Endothelial cell (in vitro differentiated cells): ENCODE measurements at regions not wholly inside any gene's neighbourhood (a gene's known extent, or its start where the extent isn't known, plus 50 kb on each side); places are given as distances from the start of the nearest gene placed in this dataset.

Source experiments
- DNase-seq: peaks from one replicate; pipeline ENCODE4 v3.0.0; 2021; ENCODE audit warnings: low spot score
- H3K27ac Mint-ChIP-seq: one replicate; pipeline ENCODE4 v1.8.0; 2021; ENCODE audit warnings: mixed read lengths, inconsistent platforms; ENCODE audit not compliant: unreplicated experiment
- H3K27me3 Mint-ChIP-seq: one replicate; pipeline ENCODE4 v1.8.0; 2021; ENCODE audit warnings: mild to moderate bottlenecking, moderate library complexity, mixed read lengths, inconsistent platforms; ENCODE audit not compliant: unreplicated experiment
- H3K36me3 Mint-ChIP-seq: one replicate; pipeline ENCODE4 v1.8.0; 2021; ENCODE audit warnings: mild to moderate bottlenecking, low read depth, mixed read lengths, inconsistent platforms; ENCODE audit not compliant: unreplicated experiment
- H3K4me1 Mint-ChIP-seq: one replicate; pipeline ENCODE4 v1.8.0; 2021; ENCODE audit warnings: mild to moderate bottlenecking, mixed read lengths, inconsistent platforms; ENCODE audit not compliant: unreplicated experiment
- H3K4me3 Mint-ChIP-seq: one replicate; pipeline ENCODE4 v1.8.0; 2021; ENCODE audit warnings: mild to moderate bottlenecking, mixed read lengths, inconsistent platforms; ENCODE audit not compliant: unreplicated experiment
- H3K9me3 Mint-ChIP-seq: one replicate; pipeline ENCODE4 v1.8.0; 2021; ENCODE audit warnings: mixed read lengths, inconsistent platforms; ENCODE audit not compliant: unreplicated experiment
- TF ChIP-seq, protein P1 (sequence below): fragments of 200-600 bp; sonication (generic); IDR thresholded peaks from one replicate; pipeline ENCODE4 v1.5.0; 2021; ENCODE audit warnings: antibody characterized with exemption; ENCODE audit not compliant: unreplicated experiment

DNA sequence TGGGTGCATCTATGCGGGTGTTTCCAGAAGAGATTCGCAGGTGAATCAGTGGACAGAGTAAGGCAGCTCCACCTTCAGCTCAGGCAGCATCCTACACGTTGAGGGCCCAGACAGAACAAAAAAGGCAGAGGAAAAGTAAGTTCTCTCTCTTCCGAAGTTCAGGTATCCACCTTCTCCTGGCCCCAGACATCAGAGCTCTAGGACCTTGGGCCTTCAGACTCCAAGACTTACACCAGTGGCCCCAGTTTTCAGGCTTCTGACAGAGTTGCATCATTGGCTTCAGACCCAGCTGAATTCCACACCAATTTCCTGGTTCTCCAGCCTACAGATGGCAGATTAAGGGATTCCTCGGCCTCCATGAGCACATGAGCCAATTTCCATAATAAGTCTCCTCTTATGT is 102.2 kb upstream of the GPR26 start:
- no peaks in the 10 kb centered on the region for H3K36me3 Mint-ChIP-seq
- no peak for DNase-seq
- H3K27me3 Mint-ChIP-seq = no peaks in the 10 kb centered on the region
- TF ChIP-seq, protein P1, sequence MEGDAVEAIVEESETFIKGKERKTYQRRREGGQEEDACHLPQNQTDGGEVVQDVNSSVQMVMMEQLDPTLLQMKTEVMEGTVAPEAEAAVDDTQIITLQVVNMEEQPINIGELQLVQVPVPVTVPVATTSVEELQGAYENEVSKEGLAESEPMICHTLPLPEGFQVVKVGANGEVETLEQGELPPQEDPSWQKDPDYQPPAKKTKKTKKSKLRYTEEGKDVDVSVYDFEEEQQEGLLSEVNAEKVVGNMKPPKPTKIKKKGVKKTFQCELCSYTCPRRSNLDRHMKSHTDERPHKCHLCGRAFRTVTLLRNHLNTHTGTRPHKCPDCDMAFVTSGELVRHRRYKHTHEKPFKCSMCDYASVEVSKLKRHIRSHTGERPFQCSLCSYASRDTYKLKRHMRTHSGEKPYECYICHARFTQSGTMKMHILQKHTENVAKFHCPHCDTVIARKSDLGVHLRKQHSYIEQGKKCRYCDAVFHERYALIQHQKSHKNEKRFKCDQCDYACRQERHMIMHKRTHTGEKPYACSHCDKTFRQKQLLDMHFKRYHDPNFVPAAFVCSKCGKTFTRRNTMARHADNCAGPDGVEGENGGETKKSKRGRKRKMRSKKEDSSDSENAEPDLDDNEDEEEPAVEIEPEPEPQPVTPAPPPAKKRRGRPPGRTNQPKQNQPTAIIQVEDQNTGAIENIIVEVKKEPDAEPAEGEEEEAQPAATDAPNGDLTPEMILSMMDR = no peak
- H3K4me3 Mint-ChIP-seq = no peak overlapping the region
- no peak overlapping the region for H3K27ac Mint-ChIP-seq
- no peaks in the 10 kb centered on the region for H3K9me3 Mint-ChIP-seq
- H3K4me1 Mint-ChIP-seq = no peaks in the 10 kb centered on the region

DNA sequence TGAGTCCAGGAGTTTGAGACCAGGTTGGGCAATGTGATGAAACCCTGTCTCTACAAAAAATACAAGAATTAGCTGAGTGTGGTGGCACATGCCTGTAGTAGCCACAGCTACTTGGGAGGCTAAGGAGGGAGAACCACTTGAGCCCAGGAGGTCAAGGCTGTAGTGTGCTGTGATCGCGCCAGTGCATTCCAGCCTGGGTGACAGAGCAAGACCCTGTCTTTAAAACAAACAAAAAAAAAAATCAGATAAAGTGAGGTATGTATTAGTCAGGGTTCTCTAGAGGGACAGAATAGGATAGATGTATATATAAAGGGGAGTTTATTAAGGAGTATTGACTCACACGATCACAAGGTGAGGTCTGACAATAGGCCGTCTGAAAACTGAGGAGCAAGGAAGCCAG is 101.5 kb upstream of the GPR26 start:
- Mint-ChIP-seq H3K36me3 (no peaks in the 10 kb centered on the region), H3K27ac (no peak overlapping the region), H3K9me3 (no peaks in the 10 kb centered on the region), H3K27me3 (no peaks in the 10 kb centered on the region), H3K4me3 (no peak overlapping the region), H3K4me1 (no peaks in the 10 kb centered on the region)
- TF ChIP-seq, protein P1 = no peak
- DNase-seq = no peak

DNA sequence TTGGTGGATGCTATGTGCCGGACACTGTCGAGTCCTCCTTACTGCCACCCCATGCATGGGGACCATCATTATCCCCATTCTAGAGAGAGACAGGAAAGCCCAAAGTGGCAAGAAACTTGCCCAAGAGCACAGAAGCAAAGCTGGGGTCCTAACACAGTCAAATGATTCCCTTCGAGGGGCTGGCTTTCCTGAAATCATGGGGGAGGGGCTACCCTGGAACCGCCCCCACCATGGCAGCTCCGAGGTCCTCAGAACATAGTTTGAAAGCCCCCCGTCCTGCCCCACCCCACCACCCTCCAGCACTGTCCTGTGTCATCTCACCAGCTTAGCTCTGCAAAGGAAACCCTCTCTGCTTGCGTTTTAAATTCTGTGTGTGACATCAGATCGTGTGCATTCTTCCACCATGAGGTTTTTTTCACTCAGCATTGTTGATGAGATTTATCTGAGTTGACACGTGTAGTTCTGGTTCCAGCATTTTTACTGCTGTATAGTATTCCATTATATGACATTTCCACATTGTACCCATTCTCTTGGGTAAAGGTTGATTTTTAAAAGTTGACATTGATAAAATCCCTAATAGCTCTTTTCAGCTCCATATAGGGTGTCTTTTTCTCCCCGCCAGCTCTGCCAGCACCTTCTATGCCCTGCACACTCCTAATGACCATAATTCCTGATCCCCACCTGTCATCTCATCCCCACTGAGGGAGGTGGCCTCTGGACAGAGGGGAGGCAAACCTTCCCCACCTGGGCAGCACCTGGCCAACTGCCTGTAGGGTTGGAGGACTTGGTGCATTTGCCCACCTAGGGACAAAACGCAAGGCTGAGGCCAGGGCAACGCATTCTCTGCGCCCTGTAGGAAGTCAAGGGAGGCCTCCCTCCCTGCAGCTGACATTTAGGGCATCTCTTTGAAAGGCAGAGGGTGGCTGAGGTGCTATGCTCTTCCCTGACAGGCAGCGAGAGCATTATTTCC is 100.2 kb upstream of the GPR26 start:
- H3K27me3 Mint-ChIP-seq = no peaks in the 10 kb centered on the region
- H3K9me3 Mint-ChIP-seq = no peaks in the 10 kb centered on the region
- no peaks in the 10 kb centered on the region for H3K36me3 Mint-ChIP-seq
- H3K4me3 Mint-ChIP-seq = no peak overlapping the region
- no peaks in the 10 kb centered on the region for H3K4me1 Mint-ChIP-seq
- TF ChIP-seq, protein P1 = no peak
- no peak for DNase-seq
- H3K27ac Mint-ChIP-seq = no peak overlapping the region

DNA sequence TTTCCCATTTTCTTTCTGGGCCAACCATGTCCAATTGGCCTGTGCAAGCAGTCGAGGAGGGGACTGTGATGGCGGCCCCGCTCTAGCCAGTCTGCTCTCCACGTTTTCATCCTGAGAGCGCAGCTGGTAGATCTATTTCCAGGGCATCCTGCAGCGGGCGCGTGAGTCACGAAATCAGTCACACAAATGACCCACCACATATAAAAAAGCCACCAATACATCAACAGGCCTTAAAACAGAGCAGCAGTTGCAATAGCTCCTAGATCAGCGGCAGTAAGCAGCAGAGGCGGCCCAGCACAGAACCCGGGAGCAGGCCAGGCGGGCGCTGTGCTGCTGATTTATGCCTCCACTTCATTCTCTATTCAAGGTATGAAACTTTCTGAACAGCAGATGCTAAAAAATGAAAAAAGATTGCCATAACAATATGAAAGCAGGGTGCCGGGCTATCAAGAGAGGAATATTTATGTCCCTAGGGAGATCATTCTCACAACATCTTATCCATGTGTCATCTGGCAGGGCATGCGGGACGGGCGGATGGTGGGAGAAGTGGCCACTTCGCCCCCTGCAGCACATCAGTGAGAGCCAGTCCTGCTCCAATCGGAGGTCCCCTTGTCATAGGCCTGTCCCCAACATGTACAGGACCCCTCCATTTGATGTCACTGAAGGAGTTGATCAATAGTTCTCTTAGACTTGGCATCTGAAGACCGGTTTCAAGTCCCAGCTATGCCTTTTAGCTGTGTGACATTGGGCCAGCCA is 98.0 kb upstream of the GPR26 start:
- Mint-ChIP-seq H3K4me1 (no peaks in the 10 kb centered on the region), H3K36me3 (peaks cover 3% of the 10 kb centered on the region), H3K27me3 (no peaks in the 10 kb centered on the region), H3K27ac (no peak overlapping the region), H3K9me3 (no peaks in the 10 kb centered on the region), H3K4me3 (no peak overlapping the region)
- DNase-seq = no peak
- TF ChIP-seq, protein P1 = no peak
